NCI-H2171 treated with DMSO at 0.1 percent for 48 hours (cell line): ENCODE measurements at regions not wholly inside any gene's neighbourhood (a gene's known extent, or its start where the extent isn't known, plus 50 kb on each side); places are given as distances from the start of the nearest gene placed in this dataset.
A peak's percentile ranks its signal among the peaks of the same experiment; 100 is the strongest.

ENCODE experiments used
- DNase-seq: peaks from one replicate; lab custom pipeline; 2025; lab: John Stamatoyannopoulos, UW

GRCh38 chr2:220051716-220052115 is 424.3 kb downstream of the SLC4A3 start:
- DNase-seq, result no peak

GRCh38 chr2:220053919-220054318 is 426.5 kb downstream of the SLC4A3 start:
- DNase-seq, result no peak

- no peak for DNase-seq
Measured at GRCh38 chr2:220057391-220057790, 430.0 kb downstream of the SLC4A3 start.

- DNase-seq, result no peak
Measured at GRCh38 chr2:220057916-220058315, 430.5 kb downstream of the SLC4A3 start.

GRCh38 chr2:220064111-220065030 is 436.9 kb downstream of the SLC4A3 start:
- DNase-seq, result peak; percentile 77

- peak; percentile 79 for DNase-seq
Measured at GRCh38 chr2:220065581-220065980, 438.2 kb downstream of the SLC4A3 start.

GRCh38 chr2:220068846-220069245 is 441.4 kb downstream of the SLC4A3 start:
- DNase-seq, result no peak

- DNase-seq, result no peak
Measured at GRCh38 chr2:220070349-220070748, 442.9 kb downstream of the SLC4A3 start.

- DNase-seq, result no peak
Measured at GRCh38 chr2:220071696-220072095, 444.3 kb downstream of the SLC4A3 start.

- no peak for DNase-seq
Measured at GRCh38 chr2:220072669-220073220, 445.3 kb downstream of the SLC4A3 start.

- DNase-seq, result no peak
Measured at GRCh38 chr2:220075835-220076234, 448.4 kb downstream of the SLC4A3 start.

- no peak for DNase-seq
Measured at GRCh38 chr2:220076734-220077133, 449.3 kb downstream of the SLC4A3 start.

GRCh38 chr2:220077488-220077887 is 450.1 kb downstream of the SLC4A3 start:
- DNase-seq, result no peak

GRCh38 chr2:220078439-220078838 is 451.0 kb downstream of the SLC4A3 start:
- DNase-seq, result no peak

- no peak for DNase-seq
Measured at GRCh38 chr2:220079595-220079994, 452.2 kb downstream of the SLC4A3 start.

- DNase-seq, result no peak
Measured at GRCh38 chr2:220081171-220081570, 453.7 kb downstream of the SLC4A3 start.

GRCh38 chr2:220090050-220090449 is 462.6 kb downstream of the SLC4A3 start:
- DNase-seq, result no peak

- DNase-seq, result no peak
Measured at GRCh38 chr2:220096406-220096805, 469.0 kb downstream of the SLC4A3 start.

- DNase-seq, result peak; percentile 69
Measured at GRCh38 chr2:220101980-220102379, 474.6 kb downstream of the SLC4A3 start.

- DNase-seq, result no peak
Measured at GRCh38 chr2:220103596-220103995, 476.2 kb downstream of the SLC4A3 start.

- DNase-seq, result peak; percentile 61
Measured at GRCh38 chr2:220104871-220105351, 477.5 kb downstream of the SLC4A3 start.

- no peak for DNase-seq
Measured at GRCh38 chr2:220106065-220106464, 478.6 kb downstream of the SLC4A3 start.

GRCh38 chr2:220107380-220107791 is 480.0 kb downstream of the SLC4A3 start:
- no peak for DNase-seq
